Activated B cell treated with CpG ODN at 0.5 μM for 24 hours (primary cell): ENCODE measurements at regions not wholly inside any gene's neighbourhood (a gene's known extent, or its start where the extent isn't known, plus 50 kb on each side); places are given as distances from the start of the nearest gene placed in this dataset.

Experiments
- ATAC-seq: fragments of 200-7000 bp; cut with Tn5 transposase; one replicate; pipeline ENCODE4 v1.10.0; 2021; ENCODE audit warnings: low read depth, mild to moderate bottlenecking, moderate library complexity
- CTCF ChIA-PET: fragments of 350-600 bp; sonication (Branson Sonifier 250); formaldehyde crosslinking; loops from one replicate; lab custom pipeline; 2021; ENCODE audit warnings: antibody characterized with exemption; lab: Charles Lee
- POLR2A ChIA-PET: fragments of 350-600 bp; sonication (Branson Sonifier 250); formaldehyde crosslinking; loops from one replicate; lab custom pipeline; 2021; ENCODE audit warnings: antibody characterized with exemption; lab: Charles Lee
- DNase-seq: peaks from one replicate; pipeline ENCODE4 v3.0.0; 2022
- H3K27ac Mint-ChIP-seq: one replicate; pipeline ENCODE4 v1.8.0; 2020; ENCODE audit warnings: mixed read lengths
- H3K27me3 Mint-ChIP-seq: one replicate; pipeline ENCODE4 v1.8.0; 2021; ENCODE audit warnings: mixed read lengths
- H3K36me3 Mint-ChIP-seq: one replicate; pipeline ENCODE4 v1.8.0; 2021; ENCODE audit warnings: low read depth, mixed read lengths
- H3K4me1 Mint-ChIP-seq: one replicate; pipeline ENCODE4 v1.8.0; 2021; ENCODE audit warnings: mixed read lengths
- H3K4me3 Mint-ChIP-seq: one replicate; pipeline ENCODE4 v1.8.0; 2020; ENCODE audit warnings: mild to moderate bottlenecking, mixed read lengths
- H3K9me3 Mint-ChIP-seq: one replicate; pipeline ENCODE4 v1.8.0; 2020; ENCODE audit warnings: mixed read lengths
- intact Hi-C: fragments of 100-400 bp; cut with micrococcal nuclease; formaldehyde crosslinking; loops from one replicate; pipeline ENCODE4 v1.15.1; 2024
- TF ChIP-seq, protein P1 (sequence below): fragments of 200-600 bp; IDR thresholded peaks from one replicate; pipeline ENCODE4 v1.8.0; 2022; ENCODE audit warnings: antibody characterized with exemption, mild to moderate bottlenecking

- Mint-ChIP-seq H3K9me3 (peaks cover 8% of the 10 kb centered on the region), H3K4me3 (no peak overlapping the region), H3K27ac (no peak overlapping the region), H3K27me3 (no peaks in the 10 kb centered on the region), H3K4me1 (no peaks in the 10 kb centered on the region), H3K36me3 (no peaks in the 10 kb centered on the region)
- ATAC-seq (no peak), DNase-seq (no peak)
- ChIA-PET POLR2A (no interaction called here), CTCF (no interaction called here)
- TF ChIP-seq, protein P1, sequence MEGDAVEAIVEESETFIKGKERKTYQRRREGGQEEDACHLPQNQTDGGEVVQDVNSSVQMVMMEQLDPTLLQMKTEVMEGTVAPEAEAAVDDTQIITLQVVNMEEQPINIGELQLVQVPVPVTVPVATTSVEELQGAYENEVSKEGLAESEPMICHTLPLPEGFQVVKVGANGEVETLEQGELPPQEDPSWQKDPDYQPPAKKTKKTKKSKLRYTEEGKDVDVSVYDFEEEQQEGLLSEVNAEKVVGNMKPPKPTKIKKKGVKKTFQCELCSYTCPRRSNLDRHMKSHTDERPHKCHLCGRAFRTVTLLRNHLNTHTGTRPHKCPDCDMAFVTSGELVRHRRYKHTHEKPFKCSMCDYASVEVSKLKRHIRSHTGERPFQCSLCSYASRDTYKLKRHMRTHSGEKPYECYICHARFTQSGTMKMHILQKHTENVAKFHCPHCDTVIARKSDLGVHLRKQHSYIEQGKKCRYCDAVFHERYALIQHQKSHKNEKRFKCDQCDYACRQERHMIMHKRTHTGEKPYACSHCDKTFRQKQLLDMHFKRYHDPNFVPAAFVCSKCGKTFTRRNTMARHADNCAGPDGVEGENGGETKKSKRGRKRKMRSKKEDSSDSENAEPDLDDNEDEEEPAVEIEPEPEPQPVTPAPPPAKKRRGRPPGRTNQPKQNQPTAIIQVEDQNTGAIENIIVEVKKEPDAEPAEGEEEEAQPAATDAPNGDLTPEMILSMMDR = no peak
- intact Hi-C loops = no loop called here
These were observed 835.5 kb upstream of the GCFC2 start for GRCh38 chr2:76546207-76546606.

DNA sequence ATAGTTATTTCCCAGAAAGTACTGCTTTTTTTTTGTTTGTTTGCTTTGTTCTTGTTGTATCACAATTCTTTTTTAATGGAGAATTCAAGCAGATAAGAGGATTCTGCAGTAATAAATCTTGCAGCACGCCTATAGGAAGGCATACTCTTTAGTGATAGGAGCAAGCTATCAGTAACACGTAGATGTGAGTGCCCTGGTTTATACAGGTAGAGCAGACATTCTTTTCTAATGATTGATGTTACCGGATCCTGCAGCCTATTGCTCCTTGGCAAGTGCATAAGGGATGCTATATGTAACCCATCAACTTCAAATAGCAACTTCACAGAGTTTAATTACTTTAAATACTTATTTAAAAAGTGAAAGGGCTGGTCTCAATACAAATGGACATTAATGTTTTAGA, 834.2 kb upstream of the GCFC2 start:
- no peaks in the 10 kb centered on the region for H3K4me1 Mint-ChIP-seq
- TF ChIP-seq, protein P1 = no peak
- intact Hi-C loops = no loop called here
- no peak overlapping the region for H3K4me3 Mint-ChIP-seq
- H3K27me3 Mint-ChIP-seq = no peaks in the 10 kb centered on the region
- no peak for DNase-seq
- POLR2A ChIA-PET = no interaction called here
- H3K27ac Mint-ChIP-seq = no peak overlapping the region
- H3K36me3 Mint-ChIP-seq = no peaks in the 10 kb centered on the region
- peaks cover 4% of the 10 kb centered on the region for H3K9me3 Mint-ChIP-seq
- CTCF ChIA-PET = no interaction called here
- ATAC-seq = no peak

GRCh38 chr2:76517574-76517909, 806.8 kb upstream of the GCFC2 start:
- no peak for ATAC-seq
- peaks cover 6% of the 10 kb centered on the region for H3K9me3 Mint-ChIP-seq

GRCh38 chr2:76516861-76517573, 806.3 kb upstream of the GCFC2 start:
- ChIA-PET POLR2A (no interaction called here), CTCF (no interaction called here)
- Mint-ChIP-seq H3K4me1 (no peaks in the 10 kb centered on the region), H3K27me3 (no peaks in the 10 kb centered on the region), H3K9me3 (peaks cover 6% of the 10 kb centered on the region), H3K36me3 (no peaks in the 10 kb centered on the region), H3K4me3 (no peak overlapping the region), H3K27ac (no peak overlapping the region)
- DNase-seq = no peak
- intact Hi-C loops = no loop called here
- no peak for ATAC-seq
- TF ChIP-seq, protein P1 = no peak

More at GRCh38 chr2:76517574-76517909, 806.8 kb upstream of the GCFC2 start:
- Mint-ChIP-seq H3K36me3 (no peaks in the 10 kb centered on the region), H3K27me3 (no peaks in the 10 kb centered on the region), H3K4me1 (no peaks in the 10 kb centered on the region), H3K4me3 (no peak overlapping the region), H3K27ac (no peak overlapping the region)
- intact Hi-C loops = no loop called here
- no peak for DNase-seq
- CTCF ChIA-PET = no interaction called here
- TF ChIP-seq, protein P1 = no peak
- POLR2A ChIA-PET = no interaction called here

DNA sequence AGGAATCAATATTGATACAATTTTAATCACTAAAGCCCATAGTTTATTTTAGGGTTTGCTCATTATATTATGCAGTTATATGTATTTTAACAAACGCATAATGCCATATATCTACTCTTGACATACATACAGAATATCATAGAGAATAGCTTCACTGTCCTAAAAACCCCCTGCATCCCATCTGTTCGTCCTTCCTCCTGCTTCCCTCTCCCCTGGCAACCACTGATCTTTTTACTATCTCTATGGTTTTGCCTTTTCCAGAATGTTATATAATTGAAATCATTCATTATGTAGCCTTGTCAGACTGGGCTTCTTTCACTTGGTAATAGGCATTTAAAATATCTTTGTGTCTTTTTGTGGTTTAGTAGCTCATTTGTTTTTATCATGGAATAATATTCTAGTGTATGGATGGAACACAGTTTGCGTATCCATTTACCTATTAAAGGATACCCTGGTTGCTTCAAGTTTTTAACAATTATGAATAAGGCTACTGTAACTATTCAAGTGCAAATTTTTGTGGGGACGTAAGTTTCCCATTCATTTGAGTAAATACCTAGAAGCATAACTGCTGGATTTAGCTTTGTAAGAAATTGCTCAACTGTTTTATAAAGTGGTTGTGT, 801.6 kb upstream of the GCFC2 start:
- no peaks in the 10 kb centered on the region for H3K36me3 Mint-ChIP-seq
- intact Hi-C loops = no loop called here
- H3K4me1 Mint-ChIP-seq = no peaks in the 10 kb centered on the region
- TF ChIP-seq, protein P1 = no peak
- ATAC-seq = no peak
- no peak for DNase-seq
- H3K27ac Mint-ChIP-seq = no peak overlapping the region
- H3K9me3 Mint-ChIP-seq = peaks cover 4% of the 10 kb centered on the region
- ChIA-PET CTCF (no interaction called here), POLR2A (no interaction called here)
- no peak overlapping the region for H3K4me3 Mint-ChIP-seq
- no peaks in the 10 kb centered on the region for H3K27me3 Mint-ChIP-seq
